GM19468 (cell line): ENCODE measurements at regions not wholly inside any gene's neighbourhood (a gene's known extent, or its start where the extent isn't known, plus 50 kb on each side); places are given as distances from the start of the nearest gene placed in this dataset.
"Not testable (repeated sequence)": the region's sequence is repeated elsewhere in the genome, so short reads cannot be mapped to it uniquely, and the experiment has no call there.

Experiments
- ATAC-seq: cut with Tn5 transposase; IDR thresholded peaks from one replicate; pipeline ENCODE4 v1.9.1; 2021; ENCODE audit warnings: mild to moderate bottlenecking, moderate library complexity, moderate number of reproducible peaks; ENCODE audit not compliant: unreplicated experiment; ENCODE audit errors: extremely low read depth

- no peak for ATAC-seq
Observed at GRCh38 chr6:137792160-137793033, 74.7 kb upstream of the TNFAIP3 start.

GRCh38 chr6:137793805-137794515, 73.1 kb upstream of the TNFAIP3 start:
- no peak for ATAC-seq

GRCh38 chr6:137794516-137795201, 72.4 kb upstream of the TNFAIP3 start:
- no peak for ATAC-seq

- no peak for ATAC-seq
Observed at GRCh38 chr6:137795501-137795900, 71.6 kb upstream of the TNFAIP3 start.

- ATAC-seq, result no peak
Observed at GRCh38 chr6:137798261-137798660, 68.8 kb upstream of the TNFAIP3 start.

- ATAC-seq, result no peak
Observed at GRCh38 chr6:137798846-137799245, 68.2 kb upstream of the TNFAIP3 start.

GRCh38 chr6:137799950-137800568, 67.0 kb upstream of the TNFAIP3 start:
- ATAC-seq, result peak; percentile 75

- ATAC-seq, result no peak
Observed at GRCh38 chr6:137800762-137801161, 66.3 kb upstream of the TNFAIP3 start.

- no peak for ATAC-seq
Observed at GRCh38 chr6:137801352-137802114, 65.5 kb upstream of the TNFAIP3 start.

- ATAC-seq, result no peak
Observed at GRCh38 chr6:137802408-137803182, 64.5 kb upstream of the TNFAIP3 start.

GRCh38 chr6:137804637-137805036, 62.4 kb upstream of the TNFAIP3 start:
- no peak for ATAC-seq

- ATAC-seq, result no peak
Observed at GRCh38 chr6:137805622-137806021, 61.4 kb upstream of the TNFAIP3 start.

GRCh38 chr6:137806914-137807682, 60.0 kb upstream of the TNFAIP3 start:
- no peak for ATAC-seq

GRCh38 chr6:137808191-137808590, 58.9 kb upstream of the TNFAIP3 start:
- ATAC-seq, result no peak

GRCh38 chr6:137808836-137809315, 58.2 kb upstream of the TNFAIP3 start:
- ATAC-seq, result no peak

GRCh38 chr6:137809895-137810553, 57.0 kb upstream of the TNFAIP3 start:
- not testable (repeated sequence) for ATAC-seq

GRCh38 chr6:137810554-137811120, 56.4 kb upstream of the TNFAIP3 start:
- no peak for ATAC-seq
